Transverse colon (tissue), 4 donors: ENCODE measurements at regions not wholly inside any gene's neighbourhood (a gene's known extent, or its start where the extent isn't known, plus 50 kb on each side); places are given as distances from the start of the nearest gene placed in this dataset.

ENCODE experiments used
- DNase-seq: peaks from one replicate; pipeline ENCODE4 v3.0.0-alpha.2; 2019
- H3K27ac ChIP-seq, 4 donors: fragments of 200-600 bp; sonication (generic); 2 replicates each; pipeline ENCODE4 v1.5.1; 2016 to 2018; ENCODE audit warnings: inconsistent platforms in 4 of 4
- H3K27me3 ChIP-seq: fragments of 200-600 bp; sonication (generic); 2 replicates; pipeline ENCODE4 v1.5.1; 2017; ENCODE audit warnings: inconsistent platforms
- H3K36me3 ChIP-seq, 4 donors: fragments of 200-600 bp; sonication (generic); 2 replicates each; pipeline ENCODE4 v1.5.1; 2017 to 2019; ENCODE audit warnings: inconsistent platforms in 4 of 4
- H3K4me1 ChIP-seq, 4 donors: fragments of 200-600 bp; sonication (generic); 2 replicates each; pipeline ENCODE4 v1.5.1; 2017 to 2020; ENCODE audit warnings: inconsistent platforms in 4 of 4
- H3K4me3 ChIP-seq, 4 donors: fragments of 200-600 bp; sonication (generic); 1 replicate in 1 of 4; 2 replicates in 3 of 4; pipeline versions ENCODE4 v1.5.1 to v1.6.1; 2017 to 2019; ENCODE audit warnings: inconsistent platforms in 4 of 4
- H3K9me3 ChIP-seq, 2 donors: fragments of 200-600 bp; sonication (generic); 2 replicates each; pipeline ENCODE4 v1.5.1; 2017 to 2019; ENCODE audit warnings: inconsistent platforms in 2 of 2
- EP300 ChIP-seq: sonication (generic); formaldehyde crosslinking; IDR thresholded peaks from one replicate; pipeline ENCODE4 v1.6.1; 2017; ENCODE audit warnings: antibody characterized with exemption, low read depth
- POLR2A ChIP-seq: fragments of 450-650 bp; IDR thresholded peaks from one replicate; pipeline ENCODE4 v1.6.1; 2016; ENCODE audit warnings: antibody characterized with exemption, mild to moderate bottlenecking, moderate library complexity
- POLR2AphosphoS5 ChIP-seq, 3 donors: sonication (generic); formaldehyde crosslinking; IDR thresholded peaks; one replicate each; pipeline ENCODE4 v1.6.1; 2016; ENCODE audit warnings: antibody characterized with exemption in 3 of 3
- WGBS, 2 donors: methylation state at CpG; one replicate each; pipeline ENCODE4 v1.1.5; 2018; ENCODE audit warnings: low coverage in 1 of 2; 5-methylcytosine and 5-hydroxymethylcytosine counted together
- in situ Hi-C, 4 donors: fragments of 200-750 bp; cut with MboI; loops; one replicate each; pipeline versions ENCODE4 v1.15.0 to v1.15.1; 2017; ENCODE audit warnings: low sequenced_read_pairs in 3 of 4, low pct_ligation_motif_present in 1 of 4, low pct_unique_long_range_greater_than_20kb in 1 of 4
- intact Hi-C: fragments of 100-400 bp; cut with DNase I; formaldehyde crosslinking; loops from one replicate; pipeline ENCODE4 v1.15.1; 2023; ENCODE audit warnings: low total_unique reads
- TF ChIP-seq, protein P1 (sequence below), 5 experiments: fragments of 200-600 bp in 3 of 5; fragments of 450-650 bp in 2 of 5; sonication (generic) in 3 of 5; IDR thresholded peaks; 1 replicate in 2 of 5; 2 replicates in 3 of 5; pipeline ENCODE4 v1.5.1; 2016 to 2017; ENCODE audit warnings: antibody characterized with exemption in 5 of 5, inconsistent platforms in 3 of 5, mild to moderate bottlenecking in 2 of 5, moderate library complexity in 1 of 5

- no peaks in the 10 kb centered on the region for H3K4me1 ChIP-seq
- H3K4me3 ChIP-seq: no peak overlapping the region
- H3K27me3 ChIP-seq: peaks cover 52% of the 10 kb centered on the region
- intact Hi-C loops (no loop called here), in situ Hi-C loops (no loop called here)
- no peaks in the 10 kb centered on the region for H3K36me3 ChIP-seq
- H3K27ac ChIP-seq: no peak overlapping the region
- 77 to 84% methylated on average over 5 to 43 of the region's 43 CpGs for WGBS, 2 donors
- DNase-seq: no peak
- no peaks in the 10 kb centered on the region for H3K9me3 ChIP-seq
- TF ChIP-seq EP300: no peak
- TF ChIP-seq, protein P1, sequence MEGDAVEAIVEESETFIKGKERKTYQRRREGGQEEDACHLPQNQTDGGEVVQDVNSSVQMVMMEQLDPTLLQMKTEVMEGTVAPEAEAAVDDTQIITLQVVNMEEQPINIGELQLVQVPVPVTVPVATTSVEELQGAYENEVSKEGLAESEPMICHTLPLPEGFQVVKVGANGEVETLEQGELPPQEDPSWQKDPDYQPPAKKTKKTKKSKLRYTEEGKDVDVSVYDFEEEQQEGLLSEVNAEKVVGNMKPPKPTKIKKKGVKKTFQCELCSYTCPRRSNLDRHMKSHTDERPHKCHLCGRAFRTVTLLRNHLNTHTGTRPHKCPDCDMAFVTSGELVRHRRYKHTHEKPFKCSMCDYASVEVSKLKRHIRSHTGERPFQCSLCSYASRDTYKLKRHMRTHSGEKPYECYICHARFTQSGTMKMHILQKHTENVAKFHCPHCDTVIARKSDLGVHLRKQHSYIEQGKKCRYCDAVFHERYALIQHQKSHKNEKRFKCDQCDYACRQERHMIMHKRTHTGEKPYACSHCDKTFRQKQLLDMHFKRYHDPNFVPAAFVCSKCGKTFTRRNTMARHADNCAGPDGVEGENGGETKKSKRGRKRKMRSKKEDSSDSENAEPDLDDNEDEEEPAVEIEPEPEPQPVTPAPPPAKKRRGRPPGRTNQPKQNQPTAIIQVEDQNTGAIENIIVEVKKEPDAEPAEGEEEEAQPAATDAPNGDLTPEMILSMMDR (IDR thresholded peaks at IDR 0.05): no peak
- no peak for TF ChIP-seq POLR2AphosphoS5 (IDR thresholded peaks at IDR 0.05)
- TF ChIP-seq POLR2A: no peak
These were observed 62.1 kb upstream of the GALNT9 start for GRCh38 chr12:132391326-132392041.

- Histone ChIP-seq H3K9me3 (no peaks in the 10 kb centered on the region), H3K4me3 (no peak overlapping the region), H3K4me1 (no peaks in the 10 kb centered on the region), H3K27me3 (peaks cover 52% of the 10 kb centered on the region), H3K27ac (no peak overlapping the region), H3K36me3 (no peaks in the 10 kb centered on the region)
- WGBS, 2 donors: 79% methylated on average over 17 of the region's 23 CpGs; no CpG with 5 or more reads in 1 of the 2 donors
- in situ Hi-C loops (no loop called here), intact Hi-C loops (no loop called here)
- no peak for DNase-seq
- TF ChIP-seq EP300: no peak
- TF ChIP-seq, protein P1 (IDR thresholded peaks at IDR 0.05): no peak
- TF ChIP-seq POLR2AphosphoS5 (IDR thresholded peaks at IDR 0.05): no peak
- no peak for TF ChIP-seq POLR2A
These were observed 61.1 kb upstream of the GALNT9 start for GRCh38 chr12:132390287-132391076.

DNA sequence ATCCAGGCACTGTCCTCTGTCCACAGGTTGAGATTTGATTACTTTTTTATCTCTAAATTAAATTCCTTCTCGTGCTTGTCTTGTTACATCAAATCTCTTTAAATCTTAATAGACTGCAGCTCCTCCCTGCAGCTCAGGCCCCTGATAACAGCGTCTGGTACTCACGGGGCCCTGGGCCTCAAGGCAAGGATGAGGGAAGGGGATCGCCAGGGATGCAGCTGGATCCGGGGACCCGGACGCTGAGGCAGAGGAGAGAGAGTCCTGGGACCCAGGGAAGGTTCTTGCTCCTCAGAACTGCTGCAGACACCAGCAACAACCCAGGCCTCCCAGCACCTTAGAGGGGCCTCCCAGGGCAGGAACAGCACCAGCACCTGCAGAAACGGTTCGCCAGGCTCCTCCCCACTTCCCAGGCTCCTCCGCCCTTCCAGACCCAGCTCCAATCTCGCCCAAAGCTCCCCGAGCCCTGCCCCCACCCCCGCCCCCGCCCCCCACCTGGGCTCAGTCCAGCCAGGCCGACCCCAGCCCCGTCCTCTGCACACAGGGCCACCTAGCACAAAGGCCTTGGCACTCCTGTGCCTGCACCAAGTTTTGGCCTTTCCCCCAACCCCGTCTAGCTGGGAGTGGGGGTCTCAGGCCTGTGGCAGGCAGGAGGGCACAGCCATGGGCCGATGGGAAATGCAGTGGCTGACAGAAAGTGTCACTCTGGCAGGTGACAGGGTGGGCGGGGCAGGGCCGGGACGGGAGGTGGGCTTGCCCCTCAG lies 60.3 kb upstream of the GALNT9 start:
- no peak for DNase-seq
- in situ Hi-C loops: no loop called here
- Histone ChIP-seq H3K27me3 (peaks cover 59% of the 10 kb centered on the region), H3K27ac (no peak overlapping the region), H3K36me3 (no peaks in the 10 kb centered on the region), H3K9me3 (no peaks in the 10 kb centered on the region), H3K4me3 (no peak overlapping the region), H3K4me1 (no peaks in the 10 kb centered on the region)
- 60% methylated on average over 12 of the region's 21 CpGs; no CpG with 5 or more reads in 1 of the 2 donors for WGBS, 2 donors
- intact Hi-C loops: no loop called here
- no peak for TF ChIP-seq POLR2A

DNA sequence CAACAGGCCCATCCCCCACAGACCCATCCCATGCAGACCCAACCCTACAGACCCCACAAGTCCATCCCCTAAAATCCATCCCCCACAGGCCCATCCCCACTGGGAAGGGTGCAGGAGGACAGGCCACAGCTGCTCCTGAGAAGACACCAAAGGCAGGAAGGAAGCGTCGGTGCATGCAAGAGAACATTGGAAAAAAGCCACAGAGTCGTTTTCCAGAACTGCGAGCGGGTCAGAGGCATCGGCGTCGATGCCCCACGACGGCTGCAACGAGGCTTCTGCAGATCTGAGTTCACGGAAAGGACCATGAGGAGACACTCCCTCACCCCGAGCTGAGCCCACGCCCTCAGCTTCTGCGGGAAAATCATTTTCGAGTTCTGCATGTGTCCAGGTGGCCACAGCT lies 59.6 kb upstream of the GALNT9 start:
- Histone ChIP-seq H3K4me1 (no peaks in the 10 kb centered on the region), H3K27ac (no peak overlapping the region), H3K9me3 (no peaks in the 10 kb centered on the region), H3K4me3 (no peak overlapping the region), H3K27me3 (peaks cover 60% of the 10 kb centered on the region), H3K36me3 (no peaks in the 10 kb centered on the region)
- 45 to 51% methylated on average over 8 to 15 of the region's 16 CpGs for WGBS, 2 donors
- intact Hi-C loops: no loop called here
- in situ Hi-C loops: no loop called here
- no peak for DNase-seq
- TF ChIP-seq POLR2A (no peak), EP300 (no peak), POLR2AphosphoS5 (IDR thresholded peaks at IDR 0.05) (no peak)
- TF ChIP-seq, protein P1 (IDR thresholded peaks at IDR 0.05): no peak
